Left ventricle myocardium inferior (tissue), 1 donor: ENCODE measurements at regions not wholly inside any gene's neighbourhood (a gene's known extent, or its start where the extent isn't known, plus 50 kb on each side); places are given as distances from the start of the nearest gene placed in this dataset.

Source experiments
- DNase-seq: peaks from one replicate; pipeline ENCODE4 v3.0.0-alpha.2; 2020
- H3K27ac ChIP-seq: fragments of 200-600 bp; replicated peaks from 2 replicates; pipeline ENCODE4 v1.8.0; 2021
- H3K27me3 ChIP-seq: fragments of 200-600 bp; 2 replicates; pipeline ENCODE4 v1.8.0; 2021; ENCODE audit warnings: low read depth
- H3K36me3 ChIP-seq: fragments of 200-600 bp; 2 replicates; pipeline ENCODE4 v1.8.0; 2021
- H3K4me1 ChIP-seq: fragments of 200-600 bp; 2 replicates; pipeline ENCODE4 v1.8.0; 2021
- H3K4me3 ChIP-seq: fragments of 200-600 bp; 2 replicates; pipeline ENCODE4 v1.8.0; 2021; ENCODE audit warnings: mild to moderate bottlenecking, moderate library complexity
- H3K9me3 ChIP-seq: fragments of 200-600 bp; replicated peaks from 2 replicates; pipeline ENCODE4 v1.8.0; 2021
- intact Hi-C: fragments of 100-400 bp; cut with micrococcal nuclease; formaldehyde crosslinking; loops from one replicate; pipeline ENCODE4 v1.11.0; 2022
- TF ChIP-seq, protein P1 (sequence below): fragments of 200-600 bp; IDR thresholded peaks from 2 replicates; pipeline ENCODE4 v1.8.0; 2021; ENCODE audit warnings: antibody characterized with exemption, mild to moderate bottlenecking, borderline replicate concordance
- donor health status: DM: no; HTN: yes; CAD: no; lungs with severe emphysema.

DNA sequence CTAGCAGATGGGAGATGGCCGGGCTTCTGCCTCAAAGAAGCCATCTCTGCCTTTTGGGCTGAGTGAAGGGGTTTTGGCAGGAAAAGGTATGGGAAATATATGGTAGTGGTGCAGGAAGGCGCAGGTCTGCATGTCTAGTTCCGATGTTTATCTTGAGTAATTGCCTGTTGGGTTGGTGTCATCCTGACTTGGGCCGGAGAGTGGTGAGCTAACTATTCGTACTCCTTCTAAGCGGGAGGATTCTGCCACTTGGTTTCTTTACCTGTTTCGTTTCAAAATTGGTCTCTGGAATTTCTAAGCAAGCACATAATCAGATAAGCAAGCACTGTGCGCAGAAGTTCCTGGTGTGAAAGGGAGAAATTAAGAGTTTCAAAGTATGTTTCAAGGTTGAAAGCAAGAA, 229.6 kb downstream of the SAMD5 start:
- TF ChIP-seq, protein P1, sequence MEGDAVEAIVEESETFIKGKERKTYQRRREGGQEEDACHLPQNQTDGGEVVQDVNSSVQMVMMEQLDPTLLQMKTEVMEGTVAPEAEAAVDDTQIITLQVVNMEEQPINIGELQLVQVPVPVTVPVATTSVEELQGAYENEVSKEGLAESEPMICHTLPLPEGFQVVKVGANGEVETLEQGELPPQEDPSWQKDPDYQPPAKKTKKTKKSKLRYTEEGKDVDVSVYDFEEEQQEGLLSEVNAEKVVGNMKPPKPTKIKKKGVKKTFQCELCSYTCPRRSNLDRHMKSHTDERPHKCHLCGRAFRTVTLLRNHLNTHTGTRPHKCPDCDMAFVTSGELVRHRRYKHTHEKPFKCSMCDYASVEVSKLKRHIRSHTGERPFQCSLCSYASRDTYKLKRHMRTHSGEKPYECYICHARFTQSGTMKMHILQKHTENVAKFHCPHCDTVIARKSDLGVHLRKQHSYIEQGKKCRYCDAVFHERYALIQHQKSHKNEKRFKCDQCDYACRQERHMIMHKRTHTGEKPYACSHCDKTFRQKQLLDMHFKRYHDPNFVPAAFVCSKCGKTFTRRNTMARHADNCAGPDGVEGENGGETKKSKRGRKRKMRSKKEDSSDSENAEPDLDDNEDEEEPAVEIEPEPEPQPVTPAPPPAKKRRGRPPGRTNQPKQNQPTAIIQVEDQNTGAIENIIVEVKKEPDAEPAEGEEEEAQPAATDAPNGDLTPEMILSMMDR: no peak
- no peaks in the 10 kb centered on the region for H3K9me3 ChIP-seq
- no peaks in the 10 kb centered on the region for H3K27me3 ChIP-seq
- intact Hi-C loops: no loop called here
- H3K36me3 ChIP-seq: no peaks in the 10 kb centered on the region
- no peak overlapping the region for H3K27ac ChIP-seq
- H3K4me1 ChIP-seq: no peaks in the 10 kb centered on the region
- H3K4me3 ChIP-seq: no peak overlapping the region
- no peak for DNase-seq

DNA sequence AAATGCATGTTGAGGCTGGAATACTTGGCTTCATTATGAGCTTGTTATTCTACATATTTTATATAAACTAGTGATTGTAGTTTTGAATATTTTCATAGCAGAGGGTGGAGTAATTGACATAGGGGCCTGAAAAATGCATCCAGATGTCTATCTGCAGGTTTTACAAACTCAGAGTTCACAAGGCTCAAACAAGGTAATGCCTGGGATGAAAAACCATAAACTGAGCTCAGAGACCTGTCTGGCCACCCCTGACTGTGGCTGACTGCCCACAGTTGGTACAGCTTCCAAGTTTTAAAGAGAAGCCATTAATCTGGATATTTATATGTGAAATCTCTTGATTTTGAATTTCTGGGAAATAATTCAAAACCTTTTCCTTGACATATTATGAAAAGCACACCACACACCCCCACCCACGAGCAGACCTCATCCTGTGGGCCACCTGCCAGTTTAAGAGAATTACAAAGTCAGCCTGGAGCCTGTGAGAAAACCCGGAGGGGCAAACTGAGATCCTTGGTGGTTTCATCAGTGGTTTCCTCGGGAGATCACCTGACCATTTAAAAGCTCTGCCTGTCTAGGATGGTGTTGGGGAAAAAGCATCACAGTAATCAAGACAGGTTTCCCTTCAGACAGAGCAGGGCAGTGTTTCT, 230.1 kb downstream of the SAMD5 start:
- intact Hi-C loops: no loop called here
- Histone ChIP-seq H3K36me3 (no peaks in the 10 kb centered on the region), H3K27me3 (no peaks in the 10 kb centered on the region), H3K27ac (no peak overlapping the region), H3K9me3 (no peaks in the 10 kb centered on the region), H3K4me1 (no peaks in the 10 kb centered on the region), H3K4me3 (no peak overlapping the region)
- DNase-seq: no peak
- TF ChIP-seq, protein P1: no peak

DNA sequence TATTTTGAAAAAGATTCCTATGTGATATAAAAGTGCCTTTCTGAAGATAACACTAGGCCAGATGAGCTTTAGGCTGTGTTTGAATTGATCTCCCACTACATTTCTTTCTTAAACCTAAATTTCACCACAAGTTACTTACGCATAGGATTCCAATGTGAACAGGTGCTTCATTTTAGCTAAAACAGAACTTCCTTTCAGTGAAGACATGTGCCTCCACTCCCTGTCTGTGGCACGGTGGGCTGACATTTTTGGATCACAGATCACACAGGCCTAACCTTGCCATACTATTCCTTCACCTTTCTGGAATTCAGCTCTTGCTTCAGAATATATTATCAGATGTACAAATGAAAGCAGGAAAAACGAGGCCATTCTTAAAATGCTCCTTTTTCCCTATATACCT, 231.8 kb downstream of the SAMD5 start:
- intact Hi-C loops: no loop called here
- TF ChIP-seq, protein P1: no peak
- Histone ChIP-seq H3K4me1 (no peaks in the 10 kb centered on the region), H3K9me3 (no peaks in the 10 kb centered on the region), H3K27me3 (no peaks in the 10 kb centered on the region), H3K36me3 (no peaks in the 10 kb centered on the region), H3K4me3 (no peak overlapping the region), H3K27ac (no peak overlapping the region)
- DNase-seq: no peak

DNA sequence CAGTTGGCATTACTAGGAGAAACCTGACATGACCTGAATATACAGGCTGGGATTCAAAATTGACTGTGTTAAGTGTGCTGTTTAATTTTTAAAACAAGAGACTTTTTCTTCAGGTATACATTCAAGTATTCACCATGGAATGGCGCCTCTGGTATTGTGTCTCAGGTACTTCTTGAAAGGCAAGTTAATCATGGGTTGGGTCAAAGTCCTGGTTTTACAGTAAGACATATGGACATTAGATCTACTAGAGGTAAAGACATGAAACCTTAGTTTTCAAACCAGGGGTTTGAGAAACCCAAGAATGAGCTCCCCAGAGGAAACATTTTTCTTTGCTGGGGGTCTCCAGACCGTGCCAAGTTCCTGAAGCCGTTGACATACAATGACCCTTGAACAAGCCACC, 232.4 kb downstream of the SAMD5 start:
- no peak for DNase-seq
- TF ChIP-seq, protein P1: no peak
- no peaks in the 10 kb centered on the region for H3K9me3 ChIP-seq
- H3K27ac ChIP-seq: no peak overlapping the region
- no peaks in the 10 kb centered on the region for H3K36me3 ChIP-seq
- H3K4me1 ChIP-seq: no peaks in the 10 kb centered on the region
- no peaks in the 10 kb centered on the region for H3K27me3 ChIP-seq
- intact Hi-C loops: no loop called here
- no peak overlapping the region for H3K4me3 ChIP-seq

DNA sequence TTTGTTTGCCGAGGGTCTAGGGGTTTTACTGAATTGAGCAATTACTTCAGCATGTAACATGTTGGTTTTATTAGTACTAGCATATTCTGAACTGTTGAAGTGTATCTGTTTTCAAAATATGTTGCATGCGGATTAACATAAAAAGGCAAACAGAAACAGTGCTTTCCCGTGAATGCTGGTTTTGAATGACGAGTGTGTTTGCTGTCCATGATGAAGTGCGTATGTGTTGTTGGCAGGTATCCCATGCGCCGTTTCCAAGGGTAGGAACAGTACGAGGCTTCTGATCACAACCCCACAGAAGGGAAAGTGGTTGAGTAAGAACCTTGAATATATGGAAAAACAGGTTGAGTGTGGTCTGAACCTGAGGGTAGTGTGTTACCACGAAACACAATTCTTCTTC, 232.9 kb downstream of the SAMD5 start:
- no peak overlapping the region for H3K4me3 ChIP-seq
- no peak for DNase-seq
- no peaks in the 10 kb centered on the region for H3K9me3 ChIP-seq
- TF ChIP-seq, protein P1: no peak
- H3K4me1 ChIP-seq: no peaks in the 10 kb centered on the region
- no peaks in the 10 kb centered on the region for H3K36me3 ChIP-seq
- H3K27ac ChIP-seq: no peak overlapping the region
- no peaks in the 10 kb centered on the region for H3K27me3 ChIP-seq
- intact Hi-C loops: no loop called here

DNA sequence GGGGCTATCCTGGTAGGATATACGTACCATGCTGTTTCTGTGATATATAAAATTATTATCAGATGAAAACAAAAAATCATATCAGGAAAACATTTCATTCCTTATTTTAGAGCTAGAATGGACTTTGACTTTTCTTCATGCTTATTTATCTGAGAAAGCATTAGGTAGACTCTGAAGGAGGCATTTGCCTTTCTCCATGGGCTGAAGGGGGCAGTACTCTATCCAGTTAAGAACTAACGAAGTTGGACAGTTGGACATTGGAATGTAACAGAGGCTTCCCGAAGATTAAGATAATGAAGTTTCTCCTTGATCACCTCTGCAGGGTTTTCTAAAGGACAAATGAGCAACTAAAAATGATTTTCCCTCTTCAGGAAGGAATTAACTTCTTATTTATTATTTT, 233.9 kb downstream of the SAMD5 start:
- Histone ChIP-seq H3K36me3 (no peaks in the 10 kb centered on the region), H3K27ac (no peak overlapping the region), H3K9me3 (no peaks in the 10 kb centered on the region), H3K27me3 (no peaks in the 10 kb centered on the region), H3K4me1 (no peaks in the 10 kb centered on the region), H3K4me3 (no peak overlapping the region)
- TF ChIP-seq, protein P1: no peak
- intact Hi-C loops: no loop called here
- no peak for DNase-seq
